CD14-positive monocyte (primary cell): ENCODE measurements at regions not wholly inside any gene's neighbourhood (a gene's known extent, or its start where the extent isn't known, plus 50 kb on each side); places are given as distances from the start of the nearest gene placed in this dataset.
"Not testable (repeated sequence)": the region's sequence is repeated elsewhere in the genome, so short reads cannot be mapped to it uniquely, and the experiment has no call there.

Experiments used
- DNase-seq, 3 donors: peaks; one replicate each; pipeline ENCODE4 v3.0.0-alpha.2; 2011 to 2022
- H2AFZ ChIP-seq: 2 replicates; pipeline ENCODE4 v1.6.0; 2012; ENCODE audit warnings: mild to moderate bottlenecking, low read depth, low read length, inconsistent platforms; ENCODE audit not compliant: insufficient read depth, poor library complexity, severe bottlenecking
- H3K27ac ChIP-seq, 2 donors: 1 replicate in 1 of 2; 2 replicates in 1 of 2; pipeline ENCODE4 v1.5.1; 2012 to 2013; ENCODE audit warnings: low read length in 2 of 2, control low read depth in 1 of 2, inconsistent platforms in 1 of 2, low read depth in 1 of 2, mild to moderate bottlenecking in 1 of 2
- H3K27me3 ChIP-seq, 2 donors: one replicate each; pipeline versions ENCODE4 v1.6.0 to v1.6.1; 2011 to 2013; ENCODE audit warnings: low read length in 2 of 2; ENCODE audit not compliant: control insufficient read depth in 2 of 2, insufficient read depth in 2 of 2
- H3K36me3 ChIP-seq, 2 donors: replicated peaks in 1 of 2; 1 replicate in 1 of 2; 2 replicates in 1 of 2; pipeline versions ENCODE4 v1.5.1 to v1.6.1; 2012 to 2013; ENCODE audit warnings: low read length in 2 of 2, control low read depth in 1 of 2, inconsistent platforms in 1 of 2, mild to moderate bottlenecking in 1 of 2; ENCODE audit not compliant: insufficient read depth in 2 of 2, control insufficient read depth in 1 of 2
- H3K4me1 ChIP-seq, 2 donors: 1 replicate in 1 of 2; 2 replicates in 1 of 2; pipeline versions ENCODE4 v1.5.1 to v1.6.1; 2012 to 2013; ENCODE audit warnings: low read length in 2 of 2, control low read depth in 1 of 2, inconsistent platforms in 1 of 2, mild to moderate bottlenecking in 1 of 2, moderate library complexity in 1 of 2; ENCODE audit not compliant: insufficient read depth in 2 of 2, control insufficient read depth in 1 of 2
- H3K4me2 ChIP-seq: replicated peaks from 2 replicates; pipeline ENCODE3; 2012; ENCODE audit warnings: low read length, moderate library complexity, mild to moderate bottlenecking; ENCODE audit not compliant: poor library complexity, severe bottlenecking; ENCODE audit errors: extremely low read depth
- H3K4me3 ChIP-seq, 3 experiments: fragments of 200-600 bp in 1 of 3; sonication (generic) in 1 of 3; replicated peaks in 1 of 3; 1 replicate in 2 of 3; 2 replicates in 1 of 3; pipeline ENCODE4 v1.5.1; 2011 to 2013; ENCODE audit warnings: low read length in 3 of 3, mild to moderate bottlenecking in 3 of 3, control low read depth in 2 of 3, low read depth in 2 of 3, inconsistent platforms in 1 of 3, moderate library complexity in 1 of 3
- H3K79me2 ChIP-seq: 2 replicates; pipeline ENCODE4 v1.6.0; 2012; ENCODE audit warnings: mild to moderate bottlenecking, control low read depth, inconsistent platforms, low read length, moderate library complexity; ENCODE audit not compliant: insufficient read depth
- H3K9ac ChIP-seq: 2 replicates; pipeline ENCODE4 v1.6.0; 2017; ENCODE audit warnings: low read length, mild to moderate bottlenecking; ENCODE audit not compliant: insufficient read depth, poor library complexity, severe bottlenecking
- H3K9me3 ChIP-seq, 2 donors: replicated peaks in 1 of 2; 1 replicate in 1 of 2; 2 replicates in 1 of 2; pipeline versions ENCODE4 v1.5.1 to v1.6.1; 2012 to 2013; ENCODE audit warnings: low read length in 2 of 2, control low read depth in 1 of 2; ENCODE audit not compliant: control insufficient read depth in 1 of 2, insufficient read depth in 1 of 2
- H4K20me1 ChIP-seq: 2 replicates; pipeline ENCODE4 v1.6.0; 2012; ENCODE audit warnings: mild to moderate bottlenecking, low read length, control low read depth, moderate library complexity; ENCODE audit not compliant: insufficient read depth
- H3K27ac Mint-ChIP-seq, 7 donors: one replicate each; pipeline ENCODE4 v1.8.0; 2020; ENCODE audit warnings: mild to moderate bottlenecking in 7 of 7, mixed read lengths in 7 of 7, moderate library complexity in 6 of 7, inconsistent platforms in 2 of 7
- H3K27me3 Mint-ChIP-seq, 3 donors: one replicate each; pipeline ENCODE4 v1.8.0; 2021 to 2022; ENCODE audit warnings: low read depth in 3 of 3, mild to moderate bottlenecking in 3 of 3, mixed read lengths in 3 of 3, moderate library complexity in 3 of 3, inconsistent platforms in 1 of 3
- H3K36me3 Mint-ChIP-seq, 2 donors: one replicate each; pipeline ENCODE4 v1.8.0; 2020; ENCODE audit warnings: mixed read lengths in 2 of 2, inconsistent platforms in 1 of 2, mild to moderate bottlenecking in 1 of 2
- H3K4me1 Mint-ChIP-seq: one replicate; pipeline ENCODE4 v1.8.0; 2020; ENCODE audit warnings: mild to moderate bottlenecking, mixed read lengths
- H3K4me3 Mint-ChIP-seq, 2 donors: one replicate each; pipeline ENCODE4 v1.8.0; 2020; ENCODE audit warnings: mild to moderate bottlenecking in 2 of 2, mixed read lengths in 2 of 2, moderate library complexity in 1 of 2
- H3K9me3 Mint-ChIP-seq, 7 donors: one replicate each; pipeline ENCODE4 v1.8.0; 2020 to 2022; ENCODE audit warnings: mixed read lengths in 7 of 7, mild to moderate bottlenecking in 6 of 7, moderate library complexity in 6 of 7, inconsistent platforms in 2 of 7
- WGBS: methylation state at CpG from one replicate; pipeline ENCODE4 v1.1.5; 2013; ENCODE audit warnings: missing lambda C conversion rate; ENCODE audit not compliant: insufficient coverage; 5-methylcytosine and 5-hydroxymethylcytosine counted together
- intact Hi-C, 2 donors: fragments of 100-400 bp; cut with micrococcal nuclease; formaldehyde crosslinking; loops; one replicate each; pipeline versions ENCODE4 v1.15.0 to v1.15.1; 2023
- TF ChIP-seq, protein P1 (sequence below): fragments of 200-600 bp; IDR thresholded peaks from one replicate; pipeline ENCODE4 v1.8.0; 2022; ENCODE audit warnings: antibody characterized with exemption, mild to moderate bottlenecking

DNA sequence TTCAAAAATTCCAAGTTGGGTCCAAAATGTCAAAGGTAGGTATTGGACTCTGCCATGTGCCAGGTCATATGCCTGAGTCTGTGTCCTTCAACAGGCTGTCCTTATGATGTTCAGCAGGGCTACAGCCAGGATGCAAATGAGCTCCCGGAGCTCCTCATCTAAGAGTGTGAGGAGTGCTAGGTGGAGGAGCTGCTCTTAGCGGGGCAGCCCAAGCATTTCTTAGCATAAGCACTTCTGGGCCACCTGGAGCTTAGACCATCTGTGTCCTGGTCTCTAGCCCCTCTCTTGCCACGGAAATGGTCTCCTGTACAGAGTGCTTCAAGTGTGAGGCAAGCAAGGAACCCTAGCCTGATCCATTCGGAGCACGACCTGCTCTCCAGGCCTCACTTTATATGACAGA is 64.6 kb upstream of the PRR23C start:
- no peak overlapping the region for H3K27ac ChIP-seq
- no peaks in the 10 kb centered on the region for H3K36me3 ChIP-seq
- TF ChIP-seq, protein P1, sequence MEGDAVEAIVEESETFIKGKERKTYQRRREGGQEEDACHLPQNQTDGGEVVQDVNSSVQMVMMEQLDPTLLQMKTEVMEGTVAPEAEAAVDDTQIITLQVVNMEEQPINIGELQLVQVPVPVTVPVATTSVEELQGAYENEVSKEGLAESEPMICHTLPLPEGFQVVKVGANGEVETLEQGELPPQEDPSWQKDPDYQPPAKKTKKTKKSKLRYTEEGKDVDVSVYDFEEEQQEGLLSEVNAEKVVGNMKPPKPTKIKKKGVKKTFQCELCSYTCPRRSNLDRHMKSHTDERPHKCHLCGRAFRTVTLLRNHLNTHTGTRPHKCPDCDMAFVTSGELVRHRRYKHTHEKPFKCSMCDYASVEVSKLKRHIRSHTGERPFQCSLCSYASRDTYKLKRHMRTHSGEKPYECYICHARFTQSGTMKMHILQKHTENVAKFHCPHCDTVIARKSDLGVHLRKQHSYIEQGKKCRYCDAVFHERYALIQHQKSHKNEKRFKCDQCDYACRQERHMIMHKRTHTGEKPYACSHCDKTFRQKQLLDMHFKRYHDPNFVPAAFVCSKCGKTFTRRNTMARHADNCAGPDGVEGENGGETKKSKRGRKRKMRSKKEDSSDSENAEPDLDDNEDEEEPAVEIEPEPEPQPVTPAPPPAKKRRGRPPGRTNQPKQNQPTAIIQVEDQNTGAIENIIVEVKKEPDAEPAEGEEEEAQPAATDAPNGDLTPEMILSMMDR = no peak
- no peak overlapping the region for H3K9ac ChIP-seq
- no peaks in the 10 kb centered on the region for H3K9me3 ChIP-seq
- H3K27me3 Mint-ChIP-seq = peaks cover 2 to 4% (median 4%) of the 10 kb centered on the region in 3 donors
- peaks cover 7% of the 10 kb centered on the region for H3K4me1 Mint-ChIP-seq
- no peak overlapping the region for H3K4me3 Mint-ChIP-seq
- H3K4me2 ChIP-seq = no peak overlapping the region
- no peaks in the 10 kb centered on the region for H3K9me3 Mint-ChIP-seq
- H3K27me3 ChIP-seq = no peaks in the 10 kb centered on the region
- no peaks in the 10 kb centered on the region for H4K20me1 ChIP-seq
- H3K36me3 Mint-ChIP-seq = no peaks in the 10 kb centered on the region
- no peaks in the 10 kb centered on the region for H3K79me2 ChIP-seq
- no peak overlapping the region for H3K27ac Mint-ChIP-seq
- no peak overlapping the region for H3K4me3 ChIP-seq
- 88% methylated on average over 4 of the region's 5 CpGs for WGBS
- intact Hi-C loops = no loop called here
- H3K4me1 ChIP-seq = no peaks in the 10 kb centered on the region
- no peak for DNase-seq
- H2AFZ ChIP-seq = no peak overlapping the region

DNA sequence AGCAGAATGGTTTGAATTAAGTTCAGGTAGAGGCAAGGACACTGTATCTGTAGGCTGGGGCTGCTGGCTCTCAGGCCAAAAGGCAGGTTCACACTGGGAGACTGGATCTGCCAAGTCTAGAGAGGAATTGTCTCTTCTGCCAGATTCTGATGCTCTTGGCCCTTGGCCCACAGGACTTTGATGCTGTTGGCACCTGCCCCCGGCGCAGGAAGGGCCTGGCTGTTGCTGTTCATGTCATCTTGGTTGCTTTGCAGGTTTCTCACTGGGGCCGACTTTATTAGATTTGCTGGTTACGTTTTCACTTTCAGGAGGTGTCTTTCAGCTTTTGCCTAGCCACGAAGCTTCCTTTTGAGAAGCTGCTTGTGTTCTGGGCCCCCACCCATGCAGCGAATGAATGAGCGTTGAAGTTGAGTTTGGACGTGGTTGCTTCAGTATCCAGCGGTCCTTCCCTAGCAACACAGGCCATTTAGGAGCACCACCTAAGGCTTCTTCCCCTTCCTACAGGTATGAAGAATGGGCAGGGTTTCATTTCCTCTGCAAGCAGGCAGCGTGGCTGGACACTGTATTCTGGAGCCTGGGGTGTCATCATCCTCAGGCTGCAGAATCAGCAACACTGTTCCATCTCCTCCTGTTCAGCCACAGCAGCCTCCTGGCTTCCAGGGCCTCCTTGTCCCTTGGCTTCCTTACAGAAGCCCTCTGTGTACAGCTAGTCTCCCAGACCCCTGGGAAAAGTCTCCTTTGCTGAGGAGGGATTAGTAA is 65.6 kb upstream of the PRR23C start:
- DNase-seq = no peak
- no peaks in the 10 kb centered on the region for H3K79me2 ChIP-seq
- Mint-ChIP-seq H3K36me3 (no peaks in the 10 kb centered on the region), H3K4me3 (no peak overlapping the region), H3K27ac (no peak overlapping the region), H3K9me3 (no peaks in the 10 kb centered on the region), H3K27me3 (peaks cover 2 to 4% (median 4%) of the 10 kb centered on the region in 3 donors), H3K4me1 (peaks cover 7% of the 10 kb centered on the region)
- H3K4me3 ChIP-seq = no peak overlapping the region
- no peaks in the 10 kb centered on the region for H4K20me1 ChIP-seq
- WGBS = 93% methylated on average over 4 of the region's 10 CpGs
- H3K9ac ChIP-seq = no peak overlapping the region
- no peaks in the 10 kb centered on the region for H3K9me3 ChIP-seq
- H3K27ac ChIP-seq = no peak overlapping the region
- H3K36me3 ChIP-seq = no peaks in the 10 kb centered on the region
- intact Hi-C loops = loop anchor here (5.0 kb wide), 1 partner anchor 217 kb away; no protein-coding TSS in a partner anchor
- no peaks in the 10 kb centered on the region for H3K4me1 ChIP-seq
- TF ChIP-seq, protein P1 = no peak
- no peaks in the 10 kb centered on the region for H3K27me3 ChIP-seq
- H3K4me2 ChIP-seq = no peak overlapping the region
- no peak overlapping the region for H2AFZ ChIP-seq

DNA sequence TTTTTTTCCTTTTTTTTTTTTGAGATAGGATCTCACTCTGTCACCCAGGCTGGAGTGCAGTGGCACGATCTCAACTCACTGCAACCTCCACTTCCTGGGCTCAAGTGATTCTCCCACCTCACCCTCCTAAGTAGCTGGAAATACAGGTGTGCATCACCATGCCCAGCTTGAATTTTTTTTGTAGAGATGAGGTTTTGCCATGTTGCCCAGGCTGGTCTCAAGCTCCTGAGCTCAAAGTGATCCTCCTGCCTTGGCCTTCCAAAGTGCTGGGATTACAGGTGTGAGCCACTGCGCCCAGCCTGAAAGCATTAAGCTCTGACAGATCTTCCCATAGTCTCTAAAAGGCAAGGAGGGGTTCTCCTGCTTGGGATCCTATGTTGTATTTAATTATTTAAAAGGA is 66.2 kb upstream of the PRR23C start:
- not testable (repeated sequence) for H3K9me3 ChIP-seq, H3K4me3 ChIP-seq, H3K4me1 ChIP-seq, H3K27me3 Mint-ChIP-seq, H4K20me1 ChIP-seq, H3K27me3 ChIP-seq, H3K79me2 ChIP-seq, H3K9ac ChIP-seq, H3K27ac ChIP-seq, H3K27ac Mint-ChIP-seq, H3K4me2 ChIP-seq, H3K4me3 Mint-ChIP-seq, H3K36me3 Mint-ChIP-seq, H3K36me3 ChIP-seq, H3K9me3 Mint-ChIP-seq, H3K4me1 Mint-ChIP-seq, H2AFZ ChIP-seq, DNase-seq
- WGBS = 100% methylated on average over 1 of the region's 2 CpGs
- intact Hi-C loops = loop anchor here (5.0 kb wide), 1 partner anchor 216 kb away; no protein-coding TSS in a partner anchor
